ENCODE measurements at regions not wholly inside any gene's neighbourhood (a gene's known extent, or its start where the extent isn't known, plus 50 kb on each side); places are given as distances from the start of the nearest gene placed in this dataset.

- no peaks in the 10 kb centered on the region for H3K9me3 ChIP-seq (ENCODE audit: control insufficient read depth in 1 of 2, insufficient read depth in 1 of 2, low read depth in 1 of 2, low read length in 2 of 2)
- BruUV-seq (replicated peaks): no TSS peak
- intact Hi-C loops (cut with micrococcal nuclease): no loop called here
- no peaks in the 10 kb centered on the region for H3K9me2 ChIP-seq (ENCODE audit: insufficient read depth)
- H3K4me3 ChIP-seq (replicated peaks in 1 of 2; ENCODE audit: low read depth in 1 of 2, low read length in 2 of 2): no peak overlapping the region
- no peaks in the 10 kb centered on the region for H3K79me2 ChIP-seq (ENCODE audit: insufficient read depth, low read length)
- H3K27me3 ChIP-seq (ENCODE audit: insufficient read depth, low read length): no peaks in the 10 kb centered on the region
- ChIA-PET RAD21 (ENCODE audit: low non-redundant PET in 1 of 2, low total read pairs in 2 of 2, uncharacterized antibody in 2 of 2, unreplicated experiment in 2 of 2) (no interaction called here), CTCF (no interaction called here), POLR2A (no interaction called here)
- no peaks in the 10 kb centered on the region for H3K4me1 ChIP-seq (ENCODE audit: control insufficient read depth in 1 of 2, insufficient read depth in 2 of 2, low read length in 2 of 2)
- DNase-seq (ENCODE audit: low read depth, low spot score) (no peak), ATAC-seq (no peak)
- no peak overlapping the region for H3K9ac ChIP-seq (ENCODE audit: low read length)
- H3K4me2 ChIP-seq (ENCODE audit: low read length): no peak overlapping the region
- TF ChIP-seq RAD21 (IDR thresholded peaks at IDR 0.05; ENCODE audit: low read depth) (no peak), REST (IDR thresholded peaks at IDR 0.05; ENCODE audit: low read depth) (no peak), POLR2AphosphoS5 (IDR thresholded peaks at IDR 0.05; ENCODE audit: low read depth, low read length) (no peak), EZH2 (IDR thresholded peaks at IDR 0.05) (no peak), YY1 (IDR thresholded peaks at IDR 0.05; ENCODE audit: extremely low read depth, insufficient replicate concordance, low read depth, low read length) (no peak), CEBPB (IDR thresholded peaks at IDR 0.05; ENCODE audit: low read depth) (no peak), ELF1 (IDR thresholded peaks at IDR 0.05; ENCODE audit: borderline replicate concordance, low read depth) (no peak), FOSL1 (IDR thresholded peaks at IDR 0.05; ENCODE audit: low read depth) (no peak), TCF7L2 (IDR thresholded peaks at IDR 0.05; ENCODE audit: borderline replicate concordance, extremely low read depth, insufficient read depth, insufficient read length) (no peak), SIN3A (IDR thresholded peaks at IDR 0.05; ENCODE audit: low read depth) (no peak), ZNF274 (IDR thresholded peaks at IDR 0.05; ENCODE audit: low read depth, low read length) (no peak), MAX (IDR thresholded peaks at IDR 0.05) (no peak)
- TF ChIP-seq, protein P1, sequence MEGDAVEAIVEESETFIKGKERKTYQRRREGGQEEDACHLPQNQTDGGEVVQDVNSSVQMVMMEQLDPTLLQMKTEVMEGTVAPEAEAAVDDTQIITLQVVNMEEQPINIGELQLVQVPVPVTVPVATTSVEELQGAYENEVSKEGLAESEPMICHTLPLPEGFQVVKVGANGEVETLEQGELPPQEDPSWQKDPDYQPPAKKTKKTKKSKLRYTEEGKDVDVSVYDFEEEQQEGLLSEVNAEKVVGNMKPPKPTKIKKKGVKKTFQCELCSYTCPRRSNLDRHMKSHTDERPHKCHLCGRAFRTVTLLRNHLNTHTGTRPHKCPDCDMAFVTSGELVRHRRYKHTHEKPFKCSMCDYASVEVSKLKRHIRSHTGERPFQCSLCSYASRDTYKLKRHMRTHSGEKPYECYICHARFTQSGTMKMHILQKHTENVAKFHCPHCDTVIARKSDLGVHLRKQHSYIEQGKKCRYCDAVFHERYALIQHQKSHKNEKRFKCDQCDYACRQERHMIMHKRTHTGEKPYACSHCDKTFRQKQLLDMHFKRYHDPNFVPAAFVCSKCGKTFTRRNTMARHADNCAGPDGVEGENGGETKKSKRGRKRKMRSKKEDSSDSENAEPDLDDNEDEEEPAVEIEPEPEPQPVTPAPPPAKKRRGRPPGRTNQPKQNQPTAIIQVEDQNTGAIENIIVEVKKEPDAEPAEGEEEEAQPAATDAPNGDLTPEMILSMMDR (IDR thresholded peaks at IDR 0.05 in 2 of 3, conservative IDR thresholded peaks at IDR 0.05 in 1 of 3; ENCODE audit: borderline replicate concordance in 1 of 3, insufficient read depth in 1 of 3, low read depth in 2 of 3, low read length in 2 of 3): no peak
- no peaks in the 10 kb centered on the region; the same call in 1 of the 2 replicates for H4K20me1 ChIP-seq (ENCODE audit: insufficient read depth)
- H3K27ac ChIP-seq (ENCODE audit: low read depth, low read length): no peak overlapping the region
- H2AFZ ChIP-seq (ENCODE audit: low read depth, low read length, poor library complexity, severe bottlenecking): no peak overlapping the region
- no peaks in the 10 kb centered on the region for H3K36me3 ChIP-seq (ENCODE audit: control insufficient read depth in 1 of 2, insufficient read depth in 2 of 2, low read length in 2 of 2)
These were observed 235.1 kb upstream of the CXCL12 start for GRCh38 chr10:44619975-44620374.

All from HCT116 (cell line).